Lower lobe of right lung (tissue), 2 donors: ENCODE measurements at regions not wholly inside any gene's neighbourhood (a gene's known extent, or its start where the extent isn't known, plus 50 kb on each side); places are given as distances from the start of the nearest gene placed in this dataset.

Experiments
- ATAC-seq, 2 donors: fragments of 200-7000 bp; cut with Tn5 transposase; one replicate each; pipeline ENCODE4 v1.9.1; 2020 to 2022; ENCODE audit warnings: mild to moderate bottlenecking in 2 of 2, moderate library complexity in 2 of 2
- DNase-seq: peaks from one replicate; pipeline ENCODE4 v3.0.0-alpha.2; 2020
- H3K27ac ChIP-seq: fragments of 200-600 bp; one replicate; pipeline ENCODE4 v1.8.0; 2022
- H3K27me3 ChIP-seq: fragments of 200-600 bp; one replicate; pipeline ENCODE4 v1.8.0; 2022; ENCODE audit warnings: low read depth
- H3K36me3 ChIP-seq: fragments of 200-600 bp; one replicate; pipeline ENCODE4 v1.8.0; 2022; ENCODE audit warnings: mild to moderate bottlenecking
- H3K4me1 ChIP-seq: fragments of 200-600 bp; one replicate; pipeline ENCODE4 v1.8.0; 2022
- H3K4me3 ChIP-seq: fragments of 200-600 bp; one replicate; pipeline ENCODE4 v1.8.0; 2022; ENCODE audit warnings: mild to moderate bottlenecking
- H3K9me3 ChIP-seq: fragments of 200-600 bp; one replicate; pipeline ENCODE4 v1.8.0; 2022
- intact Hi-C: fragments of 100-400 bp; cut with DNase I; formaldehyde crosslinking; loops from one replicate; pipeline ENCODE4 v1.11.0; 2022
- TF ChIP-seq, protein P1 (sequence below): fragments of 200-600 bp; IDR thresholded peaks from one replicate; pipeline ENCODE4 v1.8.0; 2022; ENCODE audit warnings: antibody characterized with exemption, mild to moderate bottlenecking
- donor health status: DM: no; HTN: yes; CAD: no; lungs with severe emphysema.

GRCh38 chr15:39040861-39041260 is 476.2 kb upstream of the RASGRP1 start:
- no peak overlapping the region for H3K4me3 ChIP-seq
- no peak for DNase-seq
- intact Hi-C loops = no loop called here
- TF ChIP-seq, protein P1, sequence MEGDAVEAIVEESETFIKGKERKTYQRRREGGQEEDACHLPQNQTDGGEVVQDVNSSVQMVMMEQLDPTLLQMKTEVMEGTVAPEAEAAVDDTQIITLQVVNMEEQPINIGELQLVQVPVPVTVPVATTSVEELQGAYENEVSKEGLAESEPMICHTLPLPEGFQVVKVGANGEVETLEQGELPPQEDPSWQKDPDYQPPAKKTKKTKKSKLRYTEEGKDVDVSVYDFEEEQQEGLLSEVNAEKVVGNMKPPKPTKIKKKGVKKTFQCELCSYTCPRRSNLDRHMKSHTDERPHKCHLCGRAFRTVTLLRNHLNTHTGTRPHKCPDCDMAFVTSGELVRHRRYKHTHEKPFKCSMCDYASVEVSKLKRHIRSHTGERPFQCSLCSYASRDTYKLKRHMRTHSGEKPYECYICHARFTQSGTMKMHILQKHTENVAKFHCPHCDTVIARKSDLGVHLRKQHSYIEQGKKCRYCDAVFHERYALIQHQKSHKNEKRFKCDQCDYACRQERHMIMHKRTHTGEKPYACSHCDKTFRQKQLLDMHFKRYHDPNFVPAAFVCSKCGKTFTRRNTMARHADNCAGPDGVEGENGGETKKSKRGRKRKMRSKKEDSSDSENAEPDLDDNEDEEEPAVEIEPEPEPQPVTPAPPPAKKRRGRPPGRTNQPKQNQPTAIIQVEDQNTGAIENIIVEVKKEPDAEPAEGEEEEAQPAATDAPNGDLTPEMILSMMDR = no peak
- no peaks in the 10 kb centered on the region for H3K9me3 ChIP-seq
- H3K4me1 ChIP-seq = no peaks in the 10 kb centered on the region
- ATAC-seq = peak; percentile 54 to 64
- no peaks in the 10 kb centered on the region for H3K27me3 ChIP-seq
- no peak overlapping the region for H3K27ac ChIP-seq
- H3K36me3 ChIP-seq = no peaks in the 10 kb centered on the region

- no peaks in the 10 kb centered on the region for H3K27me3 ChIP-seq
- no peaks in the 10 kb centered on the region for H3K36me3 ChIP-seq
- TF ChIP-seq, protein P1 = no peak
- no peak overlapping the region for H3K4me3 ChIP-seq
- no peak overlapping the region for H3K27ac ChIP-seq
- no peaks in the 10 kb centered on the region for H3K4me1 ChIP-seq
- no peak for DNase-seq
- H3K9me3 ChIP-seq = no peaks in the 10 kb centered on the region
- intact Hi-C loops = no loop called here
- no peak for ATAC-seq
Observed at GRCh38 chr15:39041979-39042495, 477.4 kb upstream of the RASGRP1 start.

DNA sequence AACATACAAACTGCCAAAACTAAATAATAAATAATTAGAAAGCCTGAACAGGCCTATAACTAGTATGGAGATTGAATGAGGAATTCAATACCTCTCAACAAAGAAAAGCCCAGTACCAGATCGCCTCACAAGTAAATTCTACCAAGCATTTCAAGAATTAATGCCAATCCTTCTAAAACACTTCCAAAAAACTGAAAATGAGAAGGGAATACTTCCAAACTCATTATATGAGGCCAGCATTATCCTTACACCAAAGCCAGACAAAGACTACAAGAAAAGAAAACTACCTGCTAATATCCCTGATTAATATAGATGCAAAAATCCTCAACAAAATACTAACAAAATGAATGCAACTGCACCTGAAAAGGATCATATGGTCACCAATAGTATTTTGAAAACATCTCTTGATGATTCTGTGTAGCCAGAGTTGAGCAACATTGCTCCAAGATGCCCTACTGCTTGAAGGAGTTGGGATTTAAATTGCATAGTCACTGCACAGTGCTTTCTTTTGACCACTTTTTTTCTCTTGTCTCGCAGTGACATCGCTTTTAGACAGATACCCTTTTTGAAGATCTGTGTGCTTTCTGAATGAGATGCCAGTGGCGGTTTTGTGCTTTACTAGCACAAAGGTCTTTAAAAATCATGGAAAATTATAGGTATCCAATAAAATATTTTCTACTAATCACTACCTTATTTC is 487.2 kb upstream of the RASGRP1 start:
- no peaks in the 10 kb centered on the region for H3K27me3 ChIP-seq
- H3K9me3 ChIP-seq = peaks cover 10% of the 10 kb centered on the region
- TF ChIP-seq, protein P1 = no peak
- intact Hi-C loops = no loop called here
- no peak overlapping the region for H3K27ac ChIP-seq
- no peaks in the 10 kb centered on the region for H3K36me3 ChIP-seq
- H3K4me1 ChIP-seq = no peaks in the 10 kb centered on the region
- ATAC-seq (no peak), DNase-seq (no peak)
- H3K4me3 ChIP-seq = no peak overlapping the region

DNA sequence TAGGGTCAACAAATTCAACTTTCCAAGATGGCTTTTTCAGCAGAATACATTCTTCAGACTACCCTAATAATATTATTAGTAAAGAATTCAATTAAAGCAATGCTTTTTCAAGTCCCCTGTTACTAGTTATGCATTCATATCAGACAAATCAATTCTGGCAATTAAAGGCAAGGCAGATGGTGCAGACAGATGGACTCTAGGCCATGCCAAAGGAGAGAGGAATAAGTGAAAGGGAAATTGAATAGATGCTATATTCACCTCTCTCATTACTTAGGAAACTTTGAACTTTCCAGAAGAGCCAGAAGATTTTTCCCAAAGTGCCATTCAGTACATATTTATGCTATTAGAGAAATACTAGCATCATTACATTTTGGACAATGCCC is 487.7 kb upstream of the RASGRP1 start:
- TF ChIP-seq, protein P1 = no peak
- Histone ChIP-seq H3K27ac (no peak overlapping the region), H3K36me3 (no peaks in the 10 kb centered on the region), H3K4me3 (no peak overlapping the region), H3K27me3 (no peaks in the 10 kb centered on the region), H3K9me3 (peaks cover 10% of the 10 kb centered on the region), H3K4me1 (no peaks in the 10 kb centered on the region)
- DNase-seq (no peak), ATAC-seq (no peak)
- intact Hi-C loops = no loop called here

GRCh38 chr15:39053480-39053879 is 488.9 kb upstream of the RASGRP1 start:
- no peak overlapping the region for H3K27ac ChIP-seq
- TF ChIP-seq, protein P1 = no peak
- ATAC-seq = no peak

More at GRCh38 chr15:39053480-39053879, 488.9 kb upstream of the RASGRP1 start:
- no peaks in the 10 kb centered on the region for H3K4me1 ChIP-seq
- no peaks in the 10 kb centered on the region for H3K36me3 ChIP-seq
- H3K4me3 ChIP-seq = no peak overlapping the region
- intact Hi-C loops = no loop called here
- no peaks in the 10 kb centered on the region for H3K27me3 ChIP-seq
- peaks cover 10% of the 10 kb centered on the region for H3K9me3 ChIP-seq
- DNase-seq = no peak
